Heart left ventricle (tissue), 13 donors: ENCODE measurements at regions not wholly inside any gene's neighbourhood (a gene's known extent, or its start where the extent isn't known, plus 50 kb on each side); places are given as distances from the start of the nearest gene placed in this dataset.

Experiments used
- CTCF ChIP-seq, 12 donors: fragments of 200-600 bp; sonication (generic) in 4 of 12; IDR thresholded peaks; one replicate each; pipeline versions ENCODE4 v1.5.0 to v1.8.0; 2018 to 2022; ENCODE audit warnings: antibody characterized with exemption in 12 of 12, mild to moderate bottlenecking in 5 of 12
- POLR2A ChIP-seq, 2 donors: fragments of 450-650 bp; IDR thresholded peaks; one replicate each; pipeline ENCODE4 v1.6.1; 2017; ENCODE audit warnings: antibody characterized with exemption in 2 of 2, mild to moderate bottlenecking in 2 of 2, moderate library complexity in 2 of 2
- donor health status: ischemic (EF 13 %, LVEDD 7.1; RV severe dilation, severe dysfunction).
- donor health status: DM: no; HTN: yes; CAD: no.
- donor health status: DM: no; HTN: no; CAD: no.
- donor health status: ischemic (EF 25% LVEDD 6.9; RV normal size, moderate dysfunction).
- donor health status: ischemic (EF 25% LVEDD 5.7; RV mildly dilated, moderate dysfunction).
- donor health status: ischemic (EF 35%, LVEDD 5.7; RV mildly dilated, moderate dysfunction).
- donor health status: nonischemic (EF 11% LVEDD 7.7; RV severe dilation, severe dysfunction).
- donor health status: DM: yes; HTN: yes; CAD: no.
- donor health status: PGD.
- donor health status: ischemic (EF 29% LVEDD 5.4; RV normal size, mild dysfunction).
- donor health status: nonischemic (EF 23%, LVEDD 6.1; RV moderate dilation, normal function).

GRCh38 chrX:2550328-2551020, 49.7 kb upstream of the DHRSX start:
- TF ChIP-seq CTCF (IDR thresholded peaks at IDR 0.05) (no peak), POLR2A (IDR thresholded peaks at IDR 0.05) (no peak)
